Right lobe of liver (tissue), 6 donors: ENCODE measurements at regions not wholly inside any gene's neighbourhood (a gene's known extent, or its start where the extent isn't known, plus 50 kb on each side); places are given as distances from the start of the nearest gene placed in this dataset.
A peak's percentile ranks its signal among the peaks of the same experiment; 100 is the strongest.
"Not testable (repeated sequence)": the region's sequence is repeated elsewhere in the genome, so short reads cannot be mapped to it uniquely, and the experiment has no call there.

ENCODE experiments used
- ATAC-seq, 4 donors: fragments of 200-7000 bp; cut with Tn5 transposase; one replicate each; pipeline ENCODE4 v1.9.1; 2020; ENCODE audit warnings: mild to moderate bottlenecking in 4 of 4, moderate library complexity in 4 of 4
- DNase-seq, 3 donors: peaks; one replicate each; pipeline ENCODE4 v3.0.0-alpha.2; 2020
- H3K27ac ChIP-seq, 3 donors: fragments of 200-600 bp; one replicate each; pipeline ENCODE4 v1.8.0; 2022
- H3K27me3 ChIP-seq, 2 donors: fragments of 200-600 bp; one replicate each; pipeline ENCODE4 v1.8.0; 2022
- H3K36me3 ChIP-seq, 4 donors: fragments of 200-600 bp; sonication (generic) in 1 of 4; one replicate each; pipeline versions ENCODE4 v1.5.1 to v1.8.0; 2017 to 2022; ENCODE audit warnings: control low read depth in 1 of 4
- H3K4me1 ChIP-seq, 4 donors: fragments of 200-600 bp; sonication (generic) in 1 of 4; one replicate each; pipeline versions ENCODE4 v1.5.1 to v1.8.0; 2017 to 2022; ENCODE audit warnings: control low read depth in 1 of 4
- H3K4me3 ChIP-seq, 3 donors: fragments of 200-600 bp; one replicate each; pipeline ENCODE4 v1.8.0; 2022
- H3K9me3 ChIP-seq, 4 donors: fragments of 200-600 bp; sonication (generic) in 1 of 4; one replicate each; pipeline versions ENCODE4 v1.5.1 to v1.8.0; 2017 to 2022; ENCODE audit warnings: control low read depth in 1 of 4
- WGBS: methylation state at CpG from one replicate; pipeline ENCODE4 v1.1.6; 2018; ENCODE audit warnings: low coverage, low lambda C conversion rate; ENCODE audit not compliant: insufficient coverage; ENCODE audit errors: missing lambda C conversion rate; 5-methylcytosine and 5-hydroxymethylcytosine counted together
- intact Hi-C, 2 donors: fragments of 100-400 bp; cut with DNase I; formaldehyde crosslinking; loops; one replicate each; pipeline versions ENCODE4 v1.11.2 to v1.14.1; 2022
- donor health status: DM: no; HTN: yes; CAD: no.
- donor health status: DM: no; HTN: no; CAD: no.
- donor health status: DM: no; HTN: no; CAD: no.
- donor health status: DM: no; HTN: yes; CAD: no.
- donor health status: DM: no; HTN: yes; CAD: no.

- H3K9me3 ChIP-seq, ATAC-seq, H3K27me3 ChIP-seq, H3K4me1 ChIP-seq, intact Hi-C loops, H3K36me3 ChIP-seq, H3K27ac ChIP-seq, H3K4me3 ChIP-seq: not testable (repeated sequence)
- peak in 2 of 3 donors; percentile 15 to 19 for DNase-seq
- WGBS: 43% methylated on average over 4 of the region's 6 CpGs
These were observed 1333.1 kb upstream of the TPTE start for GRCh38 chr21:9188322-9188721.
